Embryonic facial prominence (tissue), 1 donor: ENCODE measurements at regions not wholly inside any gene's neighbourhood (a gene's known extent, or its start where the extent isn't known, plus 50 kb on each side); places are given as distances from the start of the nearest gene placed in this dataset.
"Not testable (repeated sequence)": the region's sequence is repeated elsewhere in the genome, so short reads cannot be mapped to it uniquely, and the experiment has no call there.

Experiments
- DNase-seq: peaks from one replicate; pipeline ENCODE4 v3.0.0-alpha.2; 2016; ENCODE audit errors: extremely low spot score

GRCh38 chr6:98323605-98324004 is 510.8 kb upstream of the POU3F2 start:
- no peak for DNase-seq

DNA sequence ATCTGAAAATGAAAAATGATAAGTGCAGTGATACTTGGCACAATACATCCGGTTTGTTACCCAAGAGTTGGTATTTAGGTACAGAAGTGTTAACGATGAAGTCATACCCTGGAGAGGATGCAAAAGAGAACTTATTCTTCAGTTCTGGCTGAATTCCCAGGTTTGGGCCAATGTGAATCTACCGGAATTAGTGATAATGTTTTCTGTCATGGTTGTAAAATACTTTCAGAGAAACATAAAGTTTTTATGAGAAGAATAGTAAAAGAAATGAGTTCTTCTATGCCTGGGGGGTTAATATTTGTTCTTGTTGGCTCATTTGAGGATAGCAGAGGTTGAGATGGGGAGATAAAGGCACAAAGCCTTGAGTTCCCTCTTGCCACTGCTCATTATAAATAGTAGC is 509.9 kb upstream of the POU3F2 start:
- no peak for DNase-seq

DNA sequence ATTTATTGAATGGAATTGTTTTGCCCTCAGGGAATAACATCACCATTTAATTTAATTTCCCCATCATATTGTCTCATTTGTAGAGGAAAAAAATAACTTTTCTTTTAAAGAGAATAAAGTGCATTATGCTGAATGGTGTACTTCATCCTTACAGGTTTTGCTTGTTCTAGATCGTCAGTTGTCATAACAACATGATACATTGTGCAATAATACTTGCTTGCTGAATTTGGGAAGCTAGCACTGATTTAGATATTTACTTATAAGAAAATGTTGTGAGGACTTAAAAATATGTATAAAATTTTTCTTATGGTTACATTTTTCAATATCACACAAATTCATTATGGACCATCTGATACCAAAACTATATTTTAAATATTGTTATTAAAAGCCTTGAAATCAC is 509.0 kb upstream of the POU3F2 start:
- DNase-seq: no peak

DNA sequence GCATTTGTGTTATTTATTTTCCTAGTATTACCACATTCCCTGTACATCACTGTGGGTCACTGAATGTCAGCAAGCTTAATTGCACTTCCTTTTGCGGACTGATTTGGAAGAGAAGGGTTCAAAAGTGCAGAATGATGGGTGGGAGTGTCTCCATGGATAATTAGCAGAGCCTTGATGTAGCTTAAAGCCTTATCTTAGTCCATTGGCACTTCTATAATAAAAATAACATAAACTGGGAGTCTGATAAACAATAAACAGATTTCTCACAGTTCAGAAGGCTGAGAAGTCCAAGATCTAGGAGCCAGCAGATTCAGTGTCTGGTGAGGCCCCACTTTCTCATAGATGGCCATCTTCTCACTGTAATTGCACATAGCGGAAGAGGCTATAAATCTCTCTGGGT is 501.1 kb upstream of the POU3F2 start:
- DNase-seq: no peak

GRCh38 chr6:98335594-98335993 is 498.8 kb upstream of the POU3F2 start:
- no peak for DNase-seq

- DNase-seq: no peak
These were observed 494.9 kb upstream of the POU3F2 start for GRCh38 chr6:98339506-98339905.

- DNase-seq: no peak
These were observed 491.4 kb upstream of the POU3F2 start for GRCh38 chr6:98343004-98343403.

DNA sequence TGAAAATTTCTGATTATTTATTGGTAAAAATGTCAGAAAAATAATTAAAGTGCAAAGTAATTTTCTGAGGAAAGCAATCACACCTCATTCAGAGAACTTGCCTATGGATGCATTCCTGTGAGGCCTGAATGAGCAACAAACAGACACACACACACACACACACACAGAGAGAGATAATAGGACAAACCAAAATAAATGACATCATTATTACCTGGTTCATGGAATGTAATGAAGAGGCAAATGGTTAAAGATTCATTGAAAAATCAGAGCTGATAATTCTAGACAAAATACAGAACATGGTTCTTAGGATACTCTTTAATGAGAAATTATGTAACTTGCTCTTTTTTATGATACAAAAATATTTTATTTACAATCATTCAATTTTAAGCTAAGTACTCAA is 490.6 kb upstream of the POU3F2 start:
- DNase-seq: no peak

- no peak for DNase-seq
These were observed 482.0 kb upstream of the POU3F2 start for GRCh38 chr6:98352348-98352747.

DNA sequence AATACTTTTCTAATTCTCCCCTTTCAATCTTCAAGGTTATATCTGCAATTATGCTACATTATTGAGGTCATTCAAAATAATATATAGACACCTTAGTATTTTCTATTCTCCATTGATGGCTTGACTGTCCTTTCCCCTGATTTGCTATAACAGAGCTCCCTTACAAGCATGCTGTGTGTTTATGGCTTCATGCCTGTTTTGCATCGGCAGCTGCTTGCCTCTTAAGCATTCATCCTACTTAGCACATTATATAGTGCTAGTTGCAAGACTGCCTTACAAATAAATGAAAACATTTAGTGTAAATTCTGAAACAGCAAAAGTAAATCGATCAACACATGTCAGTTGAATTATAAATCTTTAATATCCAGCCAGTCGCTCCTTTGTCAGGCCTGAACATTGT is 476.2 kb upstream of the POU3F2 start:
- no peak for DNase-seq

GRCh38 chr6:98366371-98366770 is 468.0 kb upstream of the POU3F2 start:
- no peak for DNase-seq

GRCh38 chr6:98380589-98380988 is 453.8 kb upstream of the POU3F2 start:
- DNase-seq: no peak

DNA sequence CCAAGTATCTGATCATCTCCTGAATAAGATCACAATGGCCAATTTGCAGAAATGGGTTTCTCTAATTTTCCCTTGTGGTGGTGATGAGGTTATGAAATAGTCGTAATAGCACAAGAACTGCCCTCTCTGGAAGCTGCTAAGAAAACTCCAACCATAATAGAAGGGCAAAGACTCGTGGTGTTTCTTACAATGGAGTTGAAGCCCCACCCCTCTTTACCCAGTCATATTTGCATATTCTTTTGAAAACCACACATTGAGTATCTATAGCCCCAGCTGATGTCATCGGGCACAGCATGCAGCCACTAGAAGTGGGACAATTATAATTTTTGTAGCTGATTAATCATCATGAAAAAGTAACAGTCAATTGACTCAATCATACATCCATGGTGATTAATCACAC is 452.1 kb upstream of the POU3F2 start:
- no peak for DNase-seq

- no peak for DNase-seq
These were observed 450.0 kb upstream of the POU3F2 start for GRCh38 chr6:98384334-98384733.

DNA sequence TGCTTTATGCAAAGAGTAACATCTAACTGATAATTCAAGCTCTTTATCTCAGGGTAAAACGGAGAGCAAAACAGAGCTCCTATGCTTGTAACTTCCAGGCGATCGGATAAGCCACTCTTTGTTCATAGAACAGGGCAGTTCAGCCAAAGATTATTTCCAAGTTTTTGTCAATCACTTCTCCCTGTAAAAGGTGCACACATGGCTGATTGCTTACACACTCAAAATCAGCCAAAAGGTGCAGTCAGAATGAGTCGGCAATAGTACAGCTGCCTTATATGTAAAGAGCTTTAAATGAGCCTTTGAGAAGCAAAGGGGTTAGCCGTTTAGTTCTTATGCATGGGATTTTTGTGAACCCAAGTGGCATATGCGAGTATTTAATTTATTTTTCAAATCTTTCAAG is 449.6 kb upstream of the POU3F2 start:
- DNase-seq: no peak

- DNase-seq: no peak
These were observed 438.7 kb upstream of the POU3F2 start for GRCh38 chr6:98395610-98396166.

- no peak for DNase-seq
These were observed 418.3 kb upstream of the POU3F2 start for GRCh38 chr6:98416027-98416426.

- DNase-seq: not testable (repeated sequence)
These were observed 417.7 kb upstream of the POU3F2 start for GRCh38 chr6:98416497-98417158.

- no peak for DNase-seq
These were observed 400.9 kb upstream of the POU3F2 start for GRCh38 chr6:98433325-98434056.

DNA sequence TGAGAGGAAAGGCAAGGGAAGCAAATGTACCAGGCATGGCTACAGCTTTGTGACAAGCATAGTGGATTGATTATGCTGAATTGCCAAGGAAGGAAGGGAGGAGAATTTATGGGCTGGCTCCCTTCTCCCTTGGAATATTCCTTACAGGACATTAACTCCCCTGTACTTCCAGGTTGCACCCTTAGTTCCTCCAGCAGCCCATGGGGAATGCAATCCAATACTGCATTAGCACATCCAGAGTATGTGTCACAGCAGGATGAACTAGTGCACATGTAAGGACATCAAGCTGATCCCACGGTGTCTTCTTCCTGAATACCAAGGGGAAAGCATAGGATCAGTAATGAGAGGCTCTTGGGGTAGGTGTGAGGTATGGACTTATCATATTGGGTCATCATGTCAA is 390.7 kb upstream of the POU3F2 start:
- DNase-seq: no peak

DNA sequence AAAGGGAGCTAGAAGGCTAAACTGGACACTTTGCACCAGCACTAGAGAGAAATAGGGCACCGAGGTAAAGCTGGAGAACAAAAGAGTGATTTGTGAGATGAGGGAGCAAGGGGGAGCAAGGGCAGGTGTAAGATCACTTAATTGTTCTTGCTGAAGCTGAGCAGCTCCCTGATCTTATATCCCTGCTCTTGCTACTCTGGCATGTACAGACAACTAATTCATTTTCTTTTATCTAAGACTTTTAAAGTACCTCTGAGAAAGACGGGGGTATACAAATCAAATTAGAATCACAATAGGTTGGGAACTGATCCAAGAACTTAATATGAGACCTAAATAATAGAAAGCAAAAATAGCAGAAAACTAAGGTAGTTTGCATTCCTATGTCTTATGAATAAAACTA is 381.7 kb upstream of the POU3F2 start:
- DNase-seq: no peak

- no peak for DNase-seq
These were observed 379.5 kb upstream of the POU3F2 start for GRCh38 chr6:98454809-98455322.

- DNase-seq: no peak
These were observed 375.7 kb upstream of the POU3F2 start for GRCh38 chr6:98458708-98459107.
